HCT116 (cell line): ENCODE measurements at regions not wholly inside any gene's neighbourhood (a gene's known extent, or its start where the extent isn't known, plus 50 kb on each side); places are given as distances from the start of the nearest gene placed in this dataset.

ENCODE experiments used
- ATAC-seq: fragments of 200-7000 bp; cut with Tn5 transposase; 2 replicates; pipeline ENCODE4 v1.9.1; 2020; ENCODE audit warnings: mild to moderate bottlenecking, moderate library complexity
- BruUV-seq: library from RNA; stranded (reverse); fragments of 400-500 nt; replicated peaks from 2 replicates; lab custom pipeline; 2021; lab: Mats Ljungman, UMichigan
- CTCF ChIA-PET: fragments of 300-600 bp; sonication (Branson Sonifier 250); formaldehyde crosslinking; loops from one replicate; lab custom pipeline; 2021; ENCODE audit warnings: antibody characterized with exemption; lab: Charles Lee
- POLR2A ChIA-PET: fragments of 300-600, 350-600 bp; sonication (Branson Sonifier 250); formaldehyde crosslinking; loops from one replicate; lab custom pipeline; 2021; ENCODE audit warnings: antibody characterized with exemption; lab: Charles Lee
- RAD21 ChIA-PET, 2 experiments: fragments of 300-600 bp; sonication (Branson Sonifier 250); formaldehyde crosslinking; loops; one replicate each; lab custom pipeline; 2023; ENCODE audit warnings: low total read pairs in 2 of 2; ENCODE audit not compliant: uncharacterized antibody in 2 of 2, unreplicated experiment in 2 of 2, low non-redundant PET in 1 of 2; lab: Charles Lee
- DNase-seq: peaks from one replicate; pipeline ENCODE4 v3.0.0-alpha.2; 2010; ENCODE audit warnings: low read depth, low spot score
- H2AFZ ChIP-seq: fragments of 200-600 bp; shearing (Covaris generic), sonication (generic); 2 replicates; pipeline ENCODE4 v1.6.1; 2017; ENCODE audit warnings: low read depth, mixed run types, mixed read lengths, antibody characterized with exemption, low read length; ENCODE audit not compliant: poor library complexity, severe bottlenecking
- H3K27ac ChIP-seq: 2 replicates; pipeline ENCODE4 v1.5.1; 2012; ENCODE audit warnings: low read depth, low read length
- H3K27me3 ChIP-seq: fragments of 200-600 bp; sonication (generic); 2 replicates; pipeline ENCODE4 v1.6.1; 2016; ENCODE audit warnings: mixed run types, low read length, mixed read lengths; ENCODE audit not compliant: insufficient read depth
- H3K36me3 ChIP-seq, 2 experiments: fragments of 200-500 bp in 1 of 2; fragments of 200-600 bp in 1 of 2; sonication (Bioruptor generic) in 1 of 2; sonication (generic) in 1 of 2; 2 replicates each; pipeline versions ENCODE4 v1.5.1 to v1.6.1; 2014 to 2016; ENCODE audit warnings: low read length in 2 of 2, inconsistent platforms in 1 of 2, mixed read lengths in 1 of 2, mixed run types in 1 of 2; ENCODE audit not compliant: insufficient read depth in 2 of 2, control insufficient read depth in 1 of 2
- H3K4me1 ChIP-seq, 2 experiments: fragments of 200-600 bp in 1 of 2; sonication (generic) in 1 of 2; 2 replicates each; pipeline versions ENCODE4 v1.5.1 to v1.6.1; 2012 to 2017; ENCODE audit warnings: low read length in 2 of 2, inconsistent platforms in 1 of 2, mild to moderate bottlenecking in 1 of 2, mixed read lengths in 1 of 2, mixed run types in 1 of 2, moderate library complexity in 1 of 2; ENCODE audit not compliant: insufficient read depth in 2 of 2, control insufficient read depth in 1 of 2
- H3K4me2 ChIP-seq: fragments of 200-600 bp; sonication (generic); 2 replicates; pipeline ENCODE4 v1.6.1; 2017; ENCODE audit warnings: mixed run types, low read length, mixed read lengths
- H3K4me3 ChIP-seq, 2 experiments: fragments of 200-600 bp in 1 of 2; sonication (generic) in 1 of 2; replicated peaks in 1 of 2; 2 replicates each; pipeline ENCODE4 v1.5.1; 2011 to 2016; ENCODE audit warnings: low read length in 2 of 2, control low read depth in 1 of 2, low read depth in 1 of 2, mild to moderate bottlenecking in 1 of 2, mixed read lengths in 1 of 2, mixed run types in 1 of 2
- H3K79me2 ChIP-seq: fragments of 200-600 bp; sonication (generic); 2 replicates; pipeline ENCODE4 v1.6.1; 2017; ENCODE audit warnings: mild to moderate bottlenecking, mixed run types, low read length, moderate library complexity, mixed read lengths; ENCODE audit not compliant: insufficient read depth
- H3K9ac ChIP-seq: fragments of 200-600 bp; sonication (generic); 2 replicates; pipeline ENCODE4 v1.6.1; 2016; ENCODE audit warnings: low read length, mixed read lengths
- H3K9me2 ChIP-seq: fragments of 200-600 bp; sonication (generic), shearing (Covaris generic); 2 replicates; pipeline ENCODE4 v1.6.1; 2017; ENCODE audit warnings: mixed run types, mild to moderate bottlenecking, moderate library complexity; ENCODE audit not compliant: insufficient read depth
- H3K9me3 ChIP-seq, 2 experiments: fragments of 200-500 bp in 1 of 2; fragments of 200-600 bp in 1 of 2; sonication (Bioruptor generic) in 1 of 2; sonication (generic) in 1 of 2; 2 replicates each; pipeline ENCODE4 v1.6.1; 2014 to 2017; ENCODE audit warnings: low read length in 2 of 2, mixed read lengths in 2 of 2, inconsistent platforms in 1 of 2, low read depth in 1 of 2, mild to moderate bottlenecking in 1 of 2, mixed run types in 1 of 2, moderate library complexity in 1 of 2; ENCODE audit not compliant: control insufficient read depth in 1 of 2, insufficient read depth in 1 of 2
- H4K20me1 ChIP-seq: fragments of 200-600 bp; sonication (generic), shearing (Covaris generic); 2 replicates; pipeline ENCODE4 v1.6.1; 2017; ENCODE audit warnings: mixed run types, mild to moderate bottlenecking, moderate library complexity; ENCODE audit not compliant: insufficient read depth
- ATF3 ChIP-seq: IDR thresholded peaks from 2 replicates; pipeline ENCODE4 v1.6.1; 2012
- CBX3 ChIP-seq: IDR thresholded peaks from 2 replicates; pipeline ENCODE4 v1.6.1; 2012; ENCODE audit warnings: low read depth
- CTCF ChIP-seq, 3 experiments: fragments of 200-600 bp in 1 of 3; sonication (generic) in 1 of 3; IDR thresholded peaks in 2 of 3; conservative IDR thresholded peaks in 1 of 3; 2 replicates each; pipeline ENCODE4 v1.5.1; 2012 to 2017; ENCODE audit warnings: low read depth in 2 of 3, low read length in 2 of 3, antibody characterized with exemption in 1 of 3, borderline replicate concordance in 1 of 3, control low read depth in 1 of 3, mild to moderate bottlenecking in 1 of 3, mixed read lengths in 1 of 3, mixed run types in 1 of 3, moderate library complexity in 1 of 3; ENCODE audit not compliant: insufficient read depth in 1 of 3
- EGR1 ChIP-seq: IDR thresholded peaks from 2 replicates; pipeline ENCODE4 v1.6.1; 2012; ENCODE audit warnings: low read depth
- EZH2 ChIP-seq: fragments of 200-600 bp; sonication (generic); IDR thresholded peaks from 2 replicates; pipeline ENCODE4 v1.6.1; 2017; ENCODE audit warnings: antibody characterized with exemption, mixed run types
- intact Hi-C: fragments of 100-400 bp; cut with micrococcal nuclease; formaldehyde crosslinking; loops from 2 replicates; pipeline ENCODE4 v1.10.0; 2022

GRCh38 chr5:89280103-89281037 lies 397.4 kb upstream of the MEF2C start:
- intact Hi-C loops = no loop called here
- H4K20me1 ChIP-seq = no peaks in the 10 kb centered on the region
- DNase-seq (no peak), ATAC-seq (no peak)
- ChIA-PET POLR2A (no interaction called here), RAD21 (no interaction called here), CTCF (no interaction called here)
- no peak overlapping the region for H2AFZ ChIP-seq
- H3K4me3 ChIP-seq = no peak overlapping the region
- H3K9ac ChIP-seq = no peak overlapping the region
- H3K9me3 ChIP-seq = no peaks in the 10 kb centered on the region
- no TSS peak for BruUV-seq
- H3K27me3 ChIP-seq = no peaks in the 10 kb centered on the region
- no peaks in the 10 kb centered on the region for H3K36me3 ChIP-seq
- TF ChIP-seq EGR1 = no peak
- TF ChIP-seq EZH2 = no peak
- TF ChIP-seq CTCF (IDR thresholded peaks at IDR 0.05 in 2 of 3, conservative IDR thresholded peaks at IDR 0.05 in 1 of 3; ENCODE audit: borderline replicate concordance in 1 of 3, insufficient read depth in 1 of 3, low read depth in 2 of 3, low read length in 2 of 3) = no peak
- TF ChIP-seq ATF3 = no peak
- no peak for TF ChIP-seq CBX3
- H3K27ac ChIP-seq = no peak overlapping the region
- H3K4me2 ChIP-seq = no peak overlapping the region
- H3K9me2 ChIP-seq = no peaks in the 10 kb centered on the region
- no peaks in the 10 kb centered on the region for H3K79me2 ChIP-seq
- H3K4me1 ChIP-seq = peaks cover 3 to 11% of the 10 kb centered on the region in 2 experiments; a peak in 2 of 4 replicates
